Testis (tissue), 2 donors: ENCODE measurements at regions not wholly inside any gene's neighbourhood (a gene's known extent, or its start where the extent isn't known, plus 50 kb on each side); places are given as distances from the start of the nearest gene placed in this dataset.

Experiments
- CTCF ChIP-seq, 3 experiments: fragments of 450-650 bp in 2 of 3; fragments of 200-600 bp in 1 of 3; sonication (generic) in 1 of 3; IDR thresholded peaks; one replicate each; pipeline ENCODE4 v1.5.1; 2016 to 2019; ENCODE audit warnings: antibody characterized with exemption in 3 of 3, mild to moderate bottlenecking in 2 of 3, moderate library complexity in 1 of 3
- POLR2A ChIP-seq: fragments of 450-650 bp; IDR thresholded peaks from one replicate; pipeline ENCODE4 v1.6.1; 2017; ENCODE audit warnings: antibody characterized with exemption, mild to moderate bottlenecking, moderate library complexity

DNA sequence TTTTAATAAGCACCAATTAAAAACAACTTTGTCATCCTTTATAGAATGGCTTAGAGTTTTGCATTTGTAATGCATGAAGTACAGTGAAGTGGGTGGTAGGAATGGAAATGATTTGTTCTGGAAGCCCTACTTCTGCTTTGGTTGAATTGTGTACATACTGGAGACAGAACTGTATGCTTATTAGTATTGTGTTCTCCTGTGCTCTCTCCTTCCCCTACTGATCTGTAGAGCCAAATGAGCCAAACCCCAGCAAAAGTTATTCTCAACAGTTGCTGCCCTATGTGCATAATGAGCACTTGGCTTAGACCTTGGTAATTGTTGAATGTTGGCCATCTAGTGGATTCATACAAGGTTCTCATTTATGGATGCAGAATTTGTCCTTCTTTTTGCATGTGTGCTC, 916.1 kb downstream of the GALC start:
- no peak for TF ChIP-seq CTCF (IDR thresholded peaks at IDR 0.05)
- no peak for TF ChIP-seq POLR2A
